ENCODE measurements at regions not wholly inside any gene's neighbourhood (a gene's known extent, or its start where the extent isn't known, plus 50 kb on each side); places are given as distances from the start of the nearest gene placed in this dataset.

GRCh38 chr15:47588958-47589357, 128.3 kb upstream of the SEMA6D start:
- H3F3A ChIP-seq (ENCODE audit: insufficient read depth, low read length) = no peaks in the 10 kb centered on the region
- no peaks in the 10 kb centered on the region for H3K79me2 ChIP-seq (ENCODE audit: insufficient read depth, low read length)
- H3K9me3 ChIP-seq (ENCODE audit: low read length) = no peaks in the 10 kb centered on the region
- no peaks in the 10 kb centered on the region for H3K9me2 ChIP-seq (ENCODE audit: low read depth, low read length)
- H3K4me1 ChIP-seq (ENCODE audit: insufficient read depth, low read length, severe bottlenecking) = no peaks in the 10 kb centered on the region
- H3K9ac ChIP-seq (ENCODE audit: low read length) = no peak overlapping the region
- TF ChIP-seq EZH2 (IDR thresholded peaks at IDR 0.05; ENCODE audit: borderline replicate concordance, low read length) = no peak
- TF ChIP-seq, protein P1, sequence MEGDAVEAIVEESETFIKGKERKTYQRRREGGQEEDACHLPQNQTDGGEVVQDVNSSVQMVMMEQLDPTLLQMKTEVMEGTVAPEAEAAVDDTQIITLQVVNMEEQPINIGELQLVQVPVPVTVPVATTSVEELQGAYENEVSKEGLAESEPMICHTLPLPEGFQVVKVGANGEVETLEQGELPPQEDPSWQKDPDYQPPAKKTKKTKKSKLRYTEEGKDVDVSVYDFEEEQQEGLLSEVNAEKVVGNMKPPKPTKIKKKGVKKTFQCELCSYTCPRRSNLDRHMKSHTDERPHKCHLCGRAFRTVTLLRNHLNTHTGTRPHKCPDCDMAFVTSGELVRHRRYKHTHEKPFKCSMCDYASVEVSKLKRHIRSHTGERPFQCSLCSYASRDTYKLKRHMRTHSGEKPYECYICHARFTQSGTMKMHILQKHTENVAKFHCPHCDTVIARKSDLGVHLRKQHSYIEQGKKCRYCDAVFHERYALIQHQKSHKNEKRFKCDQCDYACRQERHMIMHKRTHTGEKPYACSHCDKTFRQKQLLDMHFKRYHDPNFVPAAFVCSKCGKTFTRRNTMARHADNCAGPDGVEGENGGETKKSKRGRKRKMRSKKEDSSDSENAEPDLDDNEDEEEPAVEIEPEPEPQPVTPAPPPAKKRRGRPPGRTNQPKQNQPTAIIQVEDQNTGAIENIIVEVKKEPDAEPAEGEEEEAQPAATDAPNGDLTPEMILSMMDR (IDR thresholded peaks at IDR 0.05; ENCODE audit: low read length) = peak; percentile 9; the same call in 1 of the 2 replicates
- no peaks in the 10 kb centered on the region for H3K36me3 ChIP-seq (ENCODE audit: insufficient read depth, low read length)
- H3K27me3 ChIP-seq (ENCODE audit: insufficient read depth, low read length) = no peaks in the 10 kb centered on the region
- no peak overlapping the region for H3K4me2 ChIP-seq (ENCODE audit: low read length)
- H3K4me3 ChIP-seq (ENCODE audit: low read depth, low read length, poor library complexity, severe bottlenecking) = no peak overlapping the region
- no peak overlapping the region for H2AFZ ChIP-seq (ENCODE audit: low read length)
- no peak overlapping the region for H3K27ac ChIP-seq (ENCODE audit: low read depth, low read length, poor library complexity, severe bottlenecking)
- H4K20me1 ChIP-seq (ENCODE audit: insufficient read depth, low read length) = no peaks in the 10 kb centered on the region

DNA sequence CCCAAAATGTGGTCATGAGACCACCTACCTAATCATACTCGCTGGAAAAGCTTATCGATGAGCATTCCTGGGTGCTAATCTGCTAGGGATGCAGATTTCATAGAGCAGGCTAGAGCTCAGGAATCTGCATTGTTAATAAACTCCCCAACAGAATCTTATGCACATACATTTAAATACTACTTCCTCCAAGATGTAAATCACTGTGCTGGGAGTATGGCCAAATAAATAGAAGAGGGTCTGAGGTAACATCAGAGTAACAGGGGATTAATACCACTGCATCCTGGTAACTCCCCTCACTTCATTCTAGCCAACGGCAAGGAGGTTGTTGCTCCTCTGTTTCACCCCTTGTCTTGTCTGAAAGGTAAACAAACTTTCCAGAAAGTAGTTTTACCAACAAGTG, 118.3 kb upstream of the SEMA6D start:
- TF ChIP-seq, protein P1 (IDR thresholded peaks at IDR 0.05; ENCODE audit: low read length) = no peak
- no peak for TF ChIP-seq EZH2 (IDR thresholded peaks at IDR 0.05; ENCODE audit: borderline replicate concordance, low read length)
- Histone ChIP-seq H3K27me3 (ENCODE audit: insufficient read depth, low read length) (no peaks in the 10 kb centered on the region), H3F3A (ENCODE audit: insufficient read depth, low read length) (no peaks in the 10 kb centered on the region), H3K4me2 (ENCODE audit: low read length) (no peak overlapping the region), H3K9me2 (ENCODE audit: low read depth, low read length) (no peaks in the 10 kb centered on the region), H3K79me2 (ENCODE audit: insufficient read depth, low read length) (no peaks in the 10 kb centered on the region), H3K9me3 (ENCODE audit: low read length) (no peaks in the 10 kb centered on the region), H2AFZ (ENCODE audit: low read length) (no peak overlapping the region), H3K4me3 (ENCODE audit: low read depth, low read length, poor library complexity, severe bottlenecking) (no peak overlapping the region), H3K36me3 (ENCODE audit: insufficient read depth, low read length) (no peaks in the 10 kb centered on the region), H3K27ac (ENCODE audit: low read depth, low read length, poor library complexity, severe bottlenecking) (no peak overlapping the region), H3K4me1 (ENCODE audit: insufficient read depth, low read length, severe bottlenecking) (no peaks in the 10 kb centered on the region), H3K9ac (ENCODE audit: low read length) (no peak overlapping the region), H4K20me1 (ENCODE audit: insufficient read depth, low read length) (no peaks in the 10 kb centered on the region)

DNA sequence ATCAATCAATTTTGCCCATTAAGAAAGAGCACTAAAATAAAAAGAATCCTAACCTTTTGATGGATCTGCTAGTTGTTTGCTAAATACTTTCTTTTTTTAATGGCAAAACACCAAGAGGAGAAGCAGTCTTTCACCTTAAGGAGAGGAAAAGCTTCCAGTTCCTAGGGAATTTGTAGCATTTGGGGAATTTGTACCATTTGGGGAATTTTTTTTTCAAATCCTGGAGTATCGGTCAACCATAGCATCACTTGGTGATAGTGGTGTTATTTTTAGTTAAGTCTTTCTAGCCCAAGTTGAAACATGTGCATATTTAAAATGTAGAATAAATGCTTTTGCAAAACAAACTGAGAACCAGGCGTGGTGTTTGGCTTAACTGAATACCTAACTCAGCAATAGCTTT, 117.5 kb upstream of the SEMA6D start:
- Histone ChIP-seq H3K36me3 (ENCODE audit: insufficient read depth, low read length) (no peaks in the 10 kb centered on the region), H3K4me3 (ENCODE audit: low read depth, low read length, poor library complexity, severe bottlenecking) (no peak overlapping the region), H2AFZ (ENCODE audit: low read length) (no peak overlapping the region), H3K27me3 (ENCODE audit: insufficient read depth, low read length) (no peaks in the 10 kb centered on the region), H3K9me3 (ENCODE audit: low read length) (no peaks in the 10 kb centered on the region), H3K4me1 (ENCODE audit: insufficient read depth, low read length, severe bottlenecking) (no peaks in the 10 kb centered on the region), H3K9me2 (ENCODE audit: low read depth, low read length) (no peaks in the 10 kb centered on the region), H4K20me1 (ENCODE audit: insufficient read depth, low read length) (no peaks in the 10 kb centered on the region), H3F3A (ENCODE audit: insufficient read depth, low read length) (no peaks in the 10 kb centered on the region), H3K27ac (ENCODE audit: low read depth, low read length, poor library complexity, severe bottlenecking) (no peak overlapping the region), H3K4me2 (ENCODE audit: low read length) (no peak overlapping the region), H3K79me2 (ENCODE audit: insufficient read depth, low read length) (no peaks in the 10 kb centered on the region), H3K9ac (ENCODE audit: low read length) (no peak overlapping the region)
- no peak for TF ChIP-seq EZH2 (IDR thresholded peaks at IDR 0.05; ENCODE audit: borderline replicate concordance, low read length)
- TF ChIP-seq, protein P1 (IDR thresholded peaks at IDR 0.05; ENCODE audit: low read length) = no peak
